Body of pancreas (tissue), 4 donors: ENCODE measurements at regions not wholly inside any gene's neighbourhood (a gene's known extent, or its start where the extent isn't known, plus 50 kb on each side); places are given as distances from the start of the nearest gene placed in this dataset.

Experiments
- ATAC-seq: fragments of 150-250 bp; one replicate; pipeline ENCODE4 v1.9.1; 2016
- DNase-seq, 4 donors: peaks; one replicate each; pipeline ENCODE4 v3.0.0-alpha.2; 2019
- H3K27ac ChIP-seq, 4 donors: fragments of 200-600 bp; sonication (generic); 1 replicate in 3 of 4; 2 replicates in 1 of 4; pipeline versions ENCODE4 v1.5.1 to v1.6.1; 2016 to 2019; ENCODE audit warnings: mild to moderate bottlenecking in 1 of 4, mixed read lengths in 1 of 4, moderate library complexity in 1 of 4
- H3K27me3 ChIP-seq, 2 donors: fragments of 200-600 bp; sonication (generic); one replicate each; pipeline ENCODE4 v1.6.0; 2016; ENCODE audit warnings: mild to moderate bottlenecking in 1 of 2
- H3K36me3 ChIP-seq, 2 donors: fragments of 200-600 bp; sonication (generic); replicated peaks in 1 of 2; 2 replicates each; pipeline ENCODE4 v1.5.1; 2016; ENCODE audit warnings: low read depth in 2 of 2; ENCODE audit not compliant: insufficient read depth in 1 of 2
- H3K4me1 ChIP-seq: fragments of 200-600 bp; sonication (generic); one replicate; pipeline ENCODE4 v1.6.0; 2016
- H3K4me3 ChIP-seq, 2 donors: fragments of 200-600 bp; sonication (generic); 1 replicate in 1 of 2; 2 replicates in 1 of 2; pipeline ENCODE4 v1.5.1; 2016 to 2019
- H3K9me3 ChIP-seq, 3 donors: fragments of 200-600 bp; sonication (generic); 1 replicate in 2 of 3; 2 replicates in 1 of 3; pipeline ENCODE4 v1.5.1; 2016
- CTCF ChIP-seq, 7 experiments: fragments of 450-650 bp in 4 of 7; fragments of 200-600 bp in 3 of 7; sonication (generic) in 3 of 7; IDR thresholded peaks; one replicate each; pipeline ENCODE4 v1.5.1; 2016 to 2019; ENCODE audit warnings: antibody characterized with exemption in 7 of 7
- POLR2A ChIP-seq, 3 donors: fragments of 450-650 bp; IDR thresholded peaks; one replicate each; pipeline ENCODE4 v1.6.1; 2016; ENCODE audit warnings: antibody characterized with exemption in 3 of 3, mild to moderate bottlenecking in 2 of 3
- WGBS, 2 donors: methylation state at CpG; one replicate each; pipeline ENCODE4 v1.1.5; 2017; 5-methylcytosine and 5-hydroxymethylcytosine counted together
- intact Hi-C: fragments of 100-400 bp; cut with DNase I; formaldehyde crosslinking; loops from one replicate; pipeline ENCODE4 v1.15.1; 2023

DNA sequence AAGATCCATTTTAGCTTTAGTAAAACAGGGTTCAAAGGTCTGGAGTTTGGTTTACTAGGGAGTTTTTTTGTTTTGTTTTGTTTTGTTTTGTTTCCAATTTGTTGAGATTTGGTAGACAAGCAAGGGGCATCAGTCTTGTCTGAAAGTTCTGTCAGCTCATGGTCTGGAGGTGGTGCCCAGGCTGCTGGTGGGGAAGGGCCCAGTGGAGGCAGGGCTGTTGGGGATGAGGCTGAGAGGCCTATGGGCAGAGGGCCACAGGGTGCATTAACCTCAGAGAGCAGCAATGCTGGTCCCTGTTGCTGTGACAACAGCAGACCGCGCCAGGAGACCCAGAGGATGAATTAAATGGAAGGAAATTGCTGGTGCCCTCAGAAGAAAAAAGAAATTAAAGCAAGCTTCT is 174.5 kb downstream of the FGF1 start:
- WGBS, 2 donors, result 94% methylated on average over 2 of the region's 2 CpGs
- no peak overlapping the region for H3K27ac ChIP-seq
- DNase-seq (no peak), ATAC-seq (no peak)
- no peak for TF ChIP-seq CTCF (IDR thresholded peaks at IDR 0.05)
- TF ChIP-seq POLR2A (IDR thresholded peaks at IDR 0.05), result no peak
- no peaks in the 10 kb centered on the region for H3K36me3 ChIP-seq
- H3K4me3 ChIP-seq, result no peak overlapping the region
- H3K27me3 ChIP-seq, result no peaks in the 10 kb centered on the region
- no peaks in the 10 kb centered on the region for H3K9me3 ChIP-seq
- intact Hi-C loops, result no loop called here
- peaks cover 19% of the 10 kb centered on the region for H3K4me1 ChIP-seq

GRCh38 chr5:142509026-142509425 is 176.9 kb downstream of the FGF1 start:
- H3K27me3 ChIP-seq, result no peaks in the 10 kb centered on the region
- intact Hi-C loops, result no loop called here
- 48 to 60% methylated on average over 1 of the region's 1 CpG for WGBS, 2 donors
- H3K9me3 ChIP-seq, result no peaks in the 10 kb centered on the region
- ATAC-seq, result no peak
- TF ChIP-seq POLR2A (IDR thresholded peaks at IDR 0.05) (no peak), CTCF (IDR thresholded peaks at IDR 0.05) (no peak)
- H3K4me1 ChIP-seq, result peaks cover 19% of the 10 kb centered on the region
- H3K27ac ChIP-seq, result no peak overlapping the region
- no peak for DNase-seq
- no peak overlapping the region for H3K4me3 ChIP-seq
- no peaks in the 10 kb centered on the region for H3K36me3 ChIP-seq

- no peak for ATAC-seq
- Histone ChIP-seq H3K27me3 (no peaks in the 10 kb centered on the region), H3K4me3 (no peak overlapping the region), H3K4me1 (peaks cover 19% of the 10 kb centered on the region), H3K36me3 (no peaks in the 10 kb centered on the region), H3K27ac (peak overlapping the region in 1 of 4 donors; percentile 9), H3K9me3 (no peaks in the 10 kb centered on the region)
- intact Hi-C loops, result no loop called here
- WGBS, 2 donors, result 50 to 63% methylated on average over 2 of the region's 2 CpGs
- TF ChIP-seq CTCF (IDR thresholded peaks at IDR 0.05), result no peak
- no peak for TF ChIP-seq POLR2A (IDR thresholded peaks at IDR 0.05)
- no peak for DNase-seq
These were observed 177.3 kb downstream of the FGF1 start for GRCh38 chr5:142508591-142508990.

DNA sequence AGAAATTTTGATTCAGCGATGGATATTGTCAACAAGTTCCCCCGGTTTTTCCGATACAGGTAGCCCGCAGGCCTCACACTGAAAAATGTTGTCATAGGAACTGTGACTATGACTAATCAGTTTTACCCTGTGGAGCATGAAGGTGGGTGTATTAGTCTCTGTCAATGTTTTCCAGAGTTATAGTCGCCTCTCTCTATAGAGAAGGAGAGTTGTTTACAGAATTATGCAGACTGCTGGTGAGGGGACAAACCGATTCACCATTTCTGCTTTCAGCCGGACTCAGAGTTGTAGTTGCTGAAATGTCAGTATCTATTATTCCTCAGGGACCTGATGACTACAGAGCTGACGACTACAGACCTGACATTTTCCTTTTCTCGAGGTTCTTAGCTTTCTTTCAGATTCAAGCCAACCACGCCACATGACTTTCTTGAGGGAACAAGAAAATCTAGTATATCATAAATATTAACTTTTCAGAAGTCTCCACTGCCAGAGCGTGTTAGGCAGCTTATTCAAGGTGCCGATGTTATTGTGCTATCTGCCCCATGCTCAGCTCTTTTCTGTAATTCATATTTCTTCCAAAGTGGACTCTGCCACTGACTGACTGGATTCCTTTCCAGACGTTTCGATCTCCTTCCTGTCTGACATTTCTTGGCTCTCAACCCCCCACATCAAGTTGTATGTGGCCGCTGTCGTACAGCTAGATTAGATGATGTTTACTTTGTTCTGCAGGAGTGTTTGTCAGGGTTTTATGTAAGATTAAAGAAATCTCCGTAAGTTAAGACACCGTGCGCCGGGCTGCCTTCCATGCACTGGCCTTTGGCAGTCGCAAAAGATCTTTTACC is 178.1 kb downstream of the FGF1 start:
- H3K4me1 ChIP-seq, result peaks cover 19% of the 10 kb centered on the region
- DNase-seq, result peak in 3 of 4 donors; percentile 20 to 48 (median 22)
- no peaks in the 10 kb centered on the region for H3K9me3 ChIP-seq
- H3K4me3 ChIP-seq, result no peak overlapping the region
- intact Hi-C loops, result no loop called here
- 20 to 21% methylated on average over 21 of the region's 21 CpGs for WGBS, 2 donors
- no peaks in the 10 kb centered on the region for H3K27me3 ChIP-seq
- no peaks in the 10 kb centered on the region for H3K36me3 ChIP-seq
- TF ChIP-seq POLR2A (IDR thresholded peaks at IDR 0.05), result no peak
- ATAC-seq, result peak; percentile 73
- H3K27ac ChIP-seq, result peak overlapping the region in 2 of 4 donors; percentile 9 to 20

DNA sequence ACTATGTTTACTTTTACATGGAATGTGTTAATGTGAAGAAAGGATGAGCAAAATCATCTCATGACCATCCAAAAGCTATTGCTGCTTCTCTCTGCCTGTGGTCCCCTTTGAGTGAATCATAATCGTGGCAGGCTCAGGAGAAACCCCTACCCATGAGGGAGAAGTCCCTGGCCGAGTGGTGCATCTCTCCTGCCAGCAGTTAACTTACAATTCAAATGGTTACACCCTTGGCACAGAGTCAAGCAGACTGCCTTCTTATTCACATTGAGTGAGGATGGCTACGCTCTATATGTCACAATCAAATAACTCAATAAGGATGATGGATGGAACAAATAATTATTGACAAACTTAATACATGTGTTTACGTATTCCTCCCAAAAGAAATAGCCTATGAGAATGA is 179.1 kb downstream of the FGF1 start:
- 63 to 83% methylated on average over 4 of the region's 4 CpGs for WGBS, 2 donors
- ATAC-seq, result no peak
- H3K27ac ChIP-seq, result no peak overlapping the region

More for the DNA sequence above, 179.1 kb downstream of the FGF1 start:
- no peak for DNase-seq
- no peak for TF ChIP-seq POLR2A (IDR thresholded peaks at IDR 0.05)
- no peak for TF ChIP-seq CTCF (IDR thresholded peaks at IDR 0.05)
- Histone ChIP-seq H3K9me3 (no peaks in the 10 kb centered on the region), H3K36me3 (no peaks in the 10 kb centered on the region), H3K4me3 (no peak overlapping the region), H3K27me3 (no peaks in the 10 kb centered on the region), H3K4me1 (peaks cover 19% of the 10 kb centered on the region)
- intact Hi-C loops, result no loop called here
